Progenitor cell of endocrine pancreas (in vitro differentiated cells): ENCODE measurements at regions not wholly inside any gene's neighbourhood (a gene's known extent, or its start where the extent isn't known, plus 50 kb on each side); places are given as distances from the start of the nearest gene placed in this dataset.
A peak's percentile ranks its signal among the peaks of the same experiment; 100 is the strongest.

Experiments used
- DNase-seq: peaks from one replicate; pipeline ENCODE4 v3.0.0; 2021; ENCODE audit warnings: low spot score; ENCODE audit not compliant: unreplicated experiment
- H3K27ac Mint-ChIP-seq: 2 replicates; pipeline ENCODE4 v1.8.0; 2021; ENCODE audit warnings: mild to moderate bottlenecking, moderate library complexity, mixed read lengths
- H3K27me3 Mint-ChIP-seq: 2 replicates; pipeline ENCODE4 v1.8.0; 2021; ENCODE audit warnings: mixed read lengths
- H3K36me3 Mint-ChIP-seq: 2 replicates; pipeline ENCODE4 v1.8.0; 2022; ENCODE audit warnings: mixed read lengths; ENCODE audit not compliant: insufficient read depth
- H3K4me1 Mint-ChIP-seq: 2 replicates; pipeline ENCODE4 v1.8.0; 2021; ENCODE audit warnings: low read depth, mixed read lengths
- H3K4me3 Mint-ChIP-seq: 2 replicates; pipeline ENCODE4 v1.8.0; 2021; ENCODE audit warnings: low read depth, mild to moderate bottlenecking, moderate library complexity, mixed read lengths
- H3K9me3 Mint-ChIP-seq: 2 replicates; pipeline ENCODE4 v1.8.0; 2021; ENCODE audit warnings: low read depth, mixed read lengths
- CTCF ChIP-seq: fragments of 200-600 bp; sonication (generic); IDR thresholded peaks from one replicate; pipeline ENCODE4 v1.5.0; 2021; ENCODE audit warnings: antibody characterized with exemption, mild to moderate bottlenecking; ENCODE audit not compliant: unreplicated experiment

GRCh38 chr2:198312596-198313483 is 508.4 kb downstream of the PLCL1 start:
- Mint-ChIP-seq H3K4me3 (no peak overlapping the region), H3K27me3 (peaks cover 32% of the 10 kb centered on the region), H3K9me3 (no peaks in the 10 kb centered on the region), H3K27ac (no peak overlapping the region), H3K36me3 (no peaks in the 10 kb centered on the region), H3K4me1 (peaks cover 9% of the 10 kb centered on the region)
- no peak for TF ChIP-seq CTCF
- no peak for DNase-seq

- H3K4me3 Mint-ChIP-seq = no peak overlapping the region
- H3K36me3 Mint-ChIP-seq = no peaks in the 10 kb centered on the region
- DNase-seq = no peak
- TF ChIP-seq CTCF = no peak
- no peak overlapping the region for H3K27ac Mint-ChIP-seq
- H3K27me3 Mint-ChIP-seq = peaks cover 31% of the 10 kb centered on the region
- peaks cover 9% of the 10 kb centered on the region for H3K4me1 Mint-ChIP-seq
- H3K9me3 Mint-ChIP-seq = no peaks in the 10 kb centered on the region
These were observed 506.6 kb downstream of the PLCL1 start for GRCh38 chr2:198311020-198311419.

- Mint-ChIP-seq H3K4me3 (no peak overlapping the region), H3K36me3 (no peaks in the 10 kb centered on the region), H3K27me3 (peaks cover 25% of the 10 kb centered on the region), H3K9me3 (no peaks in the 10 kb centered on the region), H3K4me1 (peaks cover 9% of the 10 kb centered on the region), H3K27ac (no peak overlapping the region)
- TF ChIP-seq CTCF = peak; percentile 82
- peak; percentile 29 for DNase-seq
These were observed 505.4 kb downstream of the PLCL1 start for GRCh38 chr2:198309673-198310280.

GRCh38 chr2:198309081-198309480 is 504.7 kb downstream of the PLCL1 start:
- Mint-ChIP-seq H3K9me3 (no peaks in the 10 kb centered on the region), H3K4me3 (no peak overlapping the region), H3K4me1 (peaks cover 9% of the 10 kb centered on the region), H3K27me3 (peaks cover 21% of the 10 kb centered on the region), H3K27ac (no peak overlapping the region), H3K36me3 (no peaks in the 10 kb centered on the region)
- TF ChIP-seq CTCF = no peak
- no peak for DNase-seq

- no peaks in the 10 kb centered on the region for H3K9me3 Mint-ChIP-seq
- no peaks in the 10 kb centered on the region for H3K36me3 Mint-ChIP-seq
- no peak for TF ChIP-seq CTCF
- DNase-seq = no peak
- no peak overlapping the region for H3K4me3 Mint-ChIP-seq
- no peak overlapping the region for H3K27ac Mint-ChIP-seq
- peaks cover 9% of the 10 kb centered on the region for H3K4me1 Mint-ChIP-seq
- peaks cover 14% of the 10 kb centered on the region for H3K27me3 Mint-ChIP-seq
These were observed 504.0 kb downstream of the PLCL1 start for GRCh38 chr2:198308368-198308767.
